Left lung (tissue), 4 donors: ENCODE measurements at regions not wholly inside any gene's neighbourhood (a gene's known extent, or its start where the extent isn't known, plus 50 kb on each side); places are given as distances from the start of the nearest gene placed in this dataset.
"Not testable (repeated sequence)": the region's sequence is repeated elsewhere in the genome, so short reads cannot be mapped to it uniquely, and the experiment has no call there.

Experiments used
- ATAC-seq: fragments of 200-7000 bp; cut with Tn5 transposase; one replicate; pipeline ENCODE4 v1.9.1; 2020; ENCODE audit warnings: moderate library complexity
- DNase-seq, 4 donors: peaks; one replicate each; pipeline ENCODE4 v3.0.0-alpha.2; 2013 to 2020
- H3K27ac ChIP-seq, 2 donors: fragments of 200-600 bp; sonication (generic) in 1 of 2; one replicate each; pipeline versions ENCODE4 v1.5.0 to v1.8.0; 2020 to 2021
- H3K27me3 ChIP-seq, 2 donors: fragments of 200-600 bp; sonication (generic) in 1 of 2; one replicate each; pipeline versions ENCODE4 v1.5.0 to v1.8.0; 2020 to 2021
- H3K36me3 ChIP-seq, 2 donors: fragments of 200-600 bp; sonication (generic) in 1 of 2; one replicate each; pipeline versions ENCODE4 v1.5.0 to v1.8.0; 2020 to 2021
- H3K4me1 ChIP-seq, 2 donors: fragments of 200-600 bp; one replicate each; pipeline ENCODE4 v1.8.0; 2021
- H3K4me3 ChIP-seq, 2 donors: fragments of 200-600 bp; sonication (generic) in 1 of 2; one replicate each; pipeline versions ENCODE4 v1.5.0 to v1.8.0; 2020 to 2021; ENCODE audit warnings: mild to moderate bottlenecking in 1 of 2
- H3K9me3 ChIP-seq, 2 donors: fragments of 200-600 bp; sonication (generic) in 1 of 2; one replicate each; pipeline versions ENCODE4 v1.5.0 to v1.8.0; 2020 to 2021
- CTCF ChIP-seq, 2 donors: fragments of 200-600 bp; sonication (generic) in 1 of 2; IDR thresholded peaks; one replicate each; pipeline versions ENCODE4 v1.5.0 to v1.8.0; 2021; ENCODE audit warnings: antibody characterized with exemption in 2 of 2
- intact Hi-C, 2 donors: fragments of 100-400 bp; cut with DNase I; formaldehyde crosslinking; loops; one replicate each; pipeline versions ENCODE4 v1.11.2 to v1.14.2; 2022
- donor health status: DM: no; HTN: yes; CAD: no.
- donor health status: DM: no; HTN: no; CAD: no.

- H3K27ac ChIP-seq: no peak overlapping the region
- no peak overlapping the region for H3K4me3 ChIP-seq
- H3K36me3 ChIP-seq: no peaks in the 10 kb centered on the region
- intact Hi-C loops: no loop called here
- peaks cover 0 to 52% of the 10 kb centered on the region in 2 donors for H3K9me3 ChIP-seq
- ATAC-seq: no peak
- H3K27me3 ChIP-seq: no peaks in the 10 kb centered on the region
- H3K4me1 ChIP-seq: no peaks in the 10 kb centered on the region
- TF ChIP-seq CTCF (IDR thresholded peaks at IDR 0.05): no peak
- no peak for DNase-seq
These were observed 464.6 kb upstream of the GCFC2 start for GRCh38 chr2:76175295-76175694.

GRCh38 chr2:76174505-76174904, 463.8 kb upstream of the GCFC2 start:
- ATAC-seq: no peak
- no peak overlapping the region for H3K27ac ChIP-seq
- no peak for TF ChIP-seq CTCF (IDR thresholded peaks at IDR 0.05)
- no peak overlapping the region for H3K4me3 ChIP-seq
- no peaks in the 10 kb centered on the region for H3K27me3 ChIP-seq
- intact Hi-C loops: no loop called here
- no peak for DNase-seq
- H3K4me1 ChIP-seq: no peaks in the 10 kb centered on the region
- peaks cover 0 to 49% of the 10 kb centered on the region in 2 donors for H3K9me3 ChIP-seq
- H3K36me3 ChIP-seq: no peaks in the 10 kb centered on the region

- H3K27me3 ChIP-seq, H3K36me3 ChIP-seq, DNase-seq, intact Hi-C loops, ATAC-seq, H3K4me1 ChIP-seq, H3K4me3 ChIP-seq, H3K27ac ChIP-seq: not testable (repeated sequence)
- H3K9me3 ChIP-seq: peaks cover 0 to 38% of the 10 kb centered on the region in 2 donors
These were observed 462.5 kb upstream of the GCFC2 start for GRCh38 chr2:76173206-76173605.

- ATAC-seq, H3K4me1 ChIP-seq, H3K4me3 ChIP-seq, DNase-seq, H3K36me3 ChIP-seq, H3K27me3 ChIP-seq, intact Hi-C loops, H3K27ac ChIP-seq: not testable (repeated sequence)
- H3K9me3 ChIP-seq: peaks cover 0 to 35% of the 10 kb centered on the region in 2 donors
These were observed 461.5 kb upstream of the GCFC2 start for GRCh38 chr2:76172154-76172595.

- peaks cover 0 to 28% of the 10 kb centered on the region in 2 donors for H3K9me3 ChIP-seq
- no peaks in the 10 kb centered on the region for H3K36me3 ChIP-seq
- DNase-seq: no peak
- no peak overlapping the region for H3K4me3 ChIP-seq
- no peak overlapping the region for H3K27ac ChIP-seq
- H3K27me3 ChIP-seq: no peaks in the 10 kb centered on the region
- intact Hi-C loops: no loop called here
- H3K4me1 ChIP-seq: no peaks in the 10 kb centered on the region
- no peak for ATAC-seq
- no peak for TF ChIP-seq CTCF (IDR thresholded peaks at IDR 0.05)
These were observed 460.1 kb upstream of the GCFC2 start for GRCh38 chr2:76170856-76171255.

- intact Hi-C loops: no loop called here
- Histone ChIP-seq H3K4me3 (no peak overlapping the region), H3K4me1 (no peaks in the 10 kb centered on the region), H3K36me3 (no peaks in the 10 kb centered on the region), H3K27me3 (no peaks in the 10 kb centered on the region), H3K9me3 (peaks cover 0 to 24% of the 10 kb centered on the region in 2 donors), H3K27ac (no peak overlapping the region)
- no peak for TF ChIP-seq CTCF (IDR thresholded peaks at IDR 0.05)
- no peak for ATAC-seq
- DNase-seq: no peak
These were observed 459.3 kb upstream of the GCFC2 start for GRCh38 chr2:76170009-76170384.
